K562 (cell line): ENCODE measurements at regions not wholly inside any gene's neighbourhood (a gene's known extent, or its start where the extent isn't known, plus 50 kb on each side); places are given as distances from the start of the nearest gene placed in this dataset.

Source experiments
- ATAC-seq: fragments of 200-7000 bp; cut with Tn5 transposase; 3 replicates; pipeline ENCODE4 v1.9.1; 2020; ENCODE audit warnings: moderate library complexity
- BruUV-seq: library from RNA; stranded (reverse); fragments of 400-500 nt; replicated peaks from 2 replicates; lab custom pipeline; 2021; lab: Mats Ljungman, UMichigan
- CTCF ChIA-PET: fragments of 300-600 bp; formaldehyde crosslinking; extraction: SDS; loops from one replicate; lab custom pipeline; 2021; ENCODE audit warnings: low intra/inter-chr PET ratio; lab: Yijun Ruan, JAX
- POLR2A ChIA-PET: fragments of 300-600, 350-650 bp; sonication (Branson Sonifier 250); formaldehyde crosslinking; extraction: SDS; loops from one replicate; lab custom pipeline; 2021; ENCODE audit warnings: antibody characterized with exemption, inconsistent platforms; lab: Yijun Ruan, JAX
- DNase-seq, 4 experiments: peaks; one replicate each; pipeline versions ENCODE4 v3.0.0 to v3.0.0-alpha.2; 2011 to 2018; ENCODE audit warnings: low spot score in 3 of 4, mixed read lengths in 3 of 4; ENCODE audit errors: extremely low read depth in 1 of 4
- FAIRE-seq: peaks from 2 replicates; lab custom pipeline; 2011; peaks lifted over from hg19 to GRCh38; lab: Jason Lieb, UNC
- H2AFZ ChIP-seq: 2 replicates; pipeline ENCODE4 v1.6.0; 2011; ENCODE audit warnings: low read depth, low read length, control low read depth, inconsistent platforms
- H3K27ac ChIP-seq: fragments of 200-600 bp; 3 replicates; pipeline ENCODE4 v1.8.0; 2011; ENCODE audit warnings: low read depth, mild to moderate bottlenecking, control low read depth, inconsistent platforms, low read length, moderate library complexity, mixed read lengths; ENCODE audit errors: extremely low read depth
- H3K27me3 ChIP-seq, 2 experiments: fragments of 300-600 bp in 1 of 2; 2 replicates in 1 of 2; 3 replicates in 1 of 2; pipeline versions ENCODE4 v1.6.0 to v1.8.0; 2011; ENCODE audit warnings: inconsistent platforms in 2 of 2, low read length in 2 of 2, mild to moderate bottlenecking in 1 of 2, mixed read lengths in 1 of 2, moderate library complexity in 1 of 2; ENCODE audit not compliant: control insufficient read depth in 2 of 2, insufficient read depth in 2 of 2
- H3K36me3 ChIP-seq: fragments of 300-600 bp; 3 replicates; pipeline ENCODE4 v1.8.0; 2011; ENCODE audit warnings: mild to moderate bottlenecking, low read length, inconsistent platforms; ENCODE audit not compliant: control insufficient read depth, insufficient read depth
- H3K4me1 ChIP-seq, 2 experiments: fragments of 200-600 bp in 1 of 2; replicated peaks in 1 of 2; 2 replicates in 1 of 2; 3 replicates in 1 of 2; pipeline versions ENCODE4 v1.5.1 to v1.8.0; 2011; ENCODE audit warnings: inconsistent platforms in 2 of 2, low read length in 2 of 2, mild to moderate bottlenecking in 1 of 2, mixed read lengths in 1 of 2, moderate library complexity in 1 of 2; ENCODE audit not compliant: control insufficient read depth in 2 of 2, insufficient read depth in 2 of 2
- H3K4me2 ChIP-seq: 2 replicates; pipeline ENCODE4 v1.6.1; 2011; ENCODE audit warnings: low read length, control low read depth, inconsistent platforms, mixed read lengths; ENCODE audit not compliant: insufficient read depth
- H3K4me3 ChIP-seq: fragments of 200-600 bp; sonication (generic), shearing (Covaris generic); 2 replicates; pipeline ENCODE4 v1.5.1; 2016; ENCODE audit warnings: control low read depth, inconsistent platforms
- H3K79me2 ChIP-seq: fragments of 200-600 bp; 3 replicates; pipeline ENCODE4 v1.8.0; 2011; ENCODE audit warnings: low read length, inconsistent platforms; ENCODE audit not compliant: control insufficient read depth, insufficient read depth
- H3K9ac ChIP-seq, 2 experiments: 2 replicates each; pipeline versions ENCODE4 v1.6.0 to v1.6.1; 2011; ENCODE audit warnings: low read depth in 2 of 2, low read length in 2 of 2, control low read depth in 1 of 2, inconsistent platforms in 1 of 2, mild to moderate bottlenecking in 1 of 2, mixed read lengths in 1 of 2; ENCODE audit not compliant: insufficient read depth in 1 of 2
- H3K9me1 ChIP-seq: one replicate; pipeline ENCODE4 v1.6.0; 2011; ENCODE audit warnings: inconsistent platforms, mild to moderate bottlenecking, low read length, moderate library complexity; ENCODE audit not compliant: control insufficient read depth, insufficient read depth
- H3K9me3 ChIP-seq: replicated peaks from 2 replicates; pipeline ENCODE4 v1.5.1; 2011; ENCODE audit warnings: low read depth, low read length, inconsistent platforms; ENCODE audit not compliant: control insufficient read depth, insufficient read depth
- H4K20me1 ChIP-seq: replicated peaks from 2 replicates; pipeline ENCODE4 v1.6.1; 2011; ENCODE audit warnings: low read length, inconsistent platforms, mixed read lengths; ENCODE audit not compliant: control insufficient read depth, insufficient read depth
- CUX1 ChIP-seq: fragments of 200-800 bp; sonication (Bioruptor generic); IDR thresholded peaks from 2 replicates; pipeline ENCODE4 v1.6.1; 2016; ENCODE audit warnings: missing genetic modification characterization, missing compliant biosample characterization
- KAT8 ChIP-seq: fragments of 450-650 bp; IDR thresholded peaks from 2 replicates; pipeline ENCODE4 v1.6.1; 2016; ENCODE audit warnings: low read depth, mild to moderate bottlenecking
- PCBP2 ChIP-seq: fragments of 200-400 bp; formaldehyde crosslinking; IDR thresholded peaks from 2 replicates; pipeline ENCODE4 v1.6.1; 2018; ENCODE audit warnings: low read length, low read depth, mild to moderate bottlenecking, moderate library complexity; ENCODE audit not compliant: poor library complexity, severe bottlenecking
- PHF21A ChIP-seq: fragments of 450-650 bp; IDR thresholded peaks from 2 replicates; pipeline ENCODE4 v1.6.1; 2017; ENCODE audit warnings: low read depth, borderline replicate concordance
- WGBS: fragments of 100-300 bp; shearing (Covaris generic); methylation state at CpG from one replicate; pipeline ENCODE4 v1.1.6; 2016; ENCODE audit warnings: low coverage, mixed read lengths; ENCODE audit not compliant: insufficient coverage; ENCODE audit errors: missing lambda C conversion rate; 5-methylcytosine and 5-hydroxymethylcytosine counted together
- in situ Hi-C: fragments of 300-500 bp; cut with MboI; formaldehyde crosslinking; loops from 4 replicates; pipeline ENCODE4 v1.15.0; 2018; ENCODE audit warnings: inconsistent platforms, mixed read lengths
- intact Hi-C: fragments of 100-400 bp; cut with micrococcal nuclease; formaldehyde crosslinking; loops from 2 replicates; pipeline ENCODE4 v1.14.2; 2022

GRCh38 chr12:84222841-84223240 is 689.8 kb downstream of the SLC6A15 start:
- WGBS, result 3% methylated on average over 3 of the region's 3 CpGs
- Histone ChIP-seq H3K4me1 (no peaks in the 10 kb centered on the region), H3K9me3 (no peaks in the 10 kb centered on the region), H3K9ac (no peak overlapping the region), H4K20me1 (no peaks in the 10 kb centered on the region), H3K79me2 (no peaks in the 10 kb centered on the region), H3K4me3 (no peak overlapping the region), H2AFZ (no peak overlapping the region)
- DNase-seq, result no peak
- CTCF ChIA-PET, result no interaction called here
- no peak for FAIRE-seq
- in situ Hi-C loops, result no loop called here
- TF ChIP-seq PCBP2 (no peak), PHF21A (no peak), CUX1 (CRISPR knock-in tag) (no peak), KAT8 (no peak)
- TF ChIP-seq, all 486 proteins: peak for 0
- ATAC-seq, result no peak
- no TSS peak for BruUV-seq
- POLR2A ChIA-PET, result no interaction called here
- no peaks in the 10 kb centered on the region for H3K36me3 ChIP-seq
- H3K4me2 ChIP-seq, result no peak overlapping the region
- no peaks in the 10 kb centered on the region for H3K9me1 ChIP-seq
- H3K27ac ChIP-seq, result no peak overlapping the region
- intact Hi-C loops, result no loop called here
- H3K27me3 ChIP-seq, result no peaks in the 10 kb centered on the region
